ENCODE measurements at regions not wholly inside any gene's neighbourhood (a gene's known extent, or its start where the extent isn't known, plus 50 kb on each side); places are given as distances from the start of the nearest gene placed in this dataset.

GRCh38 chr6:48840896-48841295 lies 622.2 kb downstream of the MMUT start:
- Mint-ChIP-seq H3K27ac (no peak overlapping the region), H3K9me3 (peaks cover 25% of the 10 kb centered on the region)

GRCh38 chr6:48839206-48839605 lies 623.8 kb downstream of the MMUT start:
- Mint-ChIP-seq H3K36me3 (ENCODE audit: low read depth) (no peaks in the 10 kb centered on the region), H3K27ac (no peak overlapping the region), H3K27me3 (no peaks in the 10 kb centered on the region), H3K4me3 (no peak overlapping the region), H3K4me1 (ENCODE audit: low read depth) (no peaks in the 10 kb centered on the region), H3K9me3 (peaks cover 23% of the 10 kb centered on the region)
- no peak for DNase-seq

More at GRCh38 chr6:48840896-48841295, 622.2 kb downstream of the MMUT start:
- no peak overlapping the region for H3K4me3 Mint-ChIP-seq
- no peaks in the 10 kb centered on the region for H3K4me1 Mint-ChIP-seq (ENCODE audit: low read depth)
- H3K27me3 Mint-ChIP-seq: no peaks in the 10 kb centered on the region
- H3K36me3 Mint-ChIP-seq (ENCODE audit: low read depth): no peaks in the 10 kb centered on the region
- DNase-seq: no peak

GRCh38 chr6:48837744-48838143 lies 625.3 kb downstream of the MMUT start:
- Mint-ChIP-seq H3K27ac (no peak overlapping the region), H3K4me3 (no peak overlapping the region), H3K9me3 (peaks cover 19% of the 10 kb centered on the region), H3K36me3 (ENCODE audit: low read depth) (no peaks in the 10 kb centered on the region), H3K4me1 (ENCODE audit: low read depth) (no peaks in the 10 kb centered on the region), H3K27me3 (no peaks in the 10 kb centered on the region)
- no peak for DNase-seq

GRCh38 chr6:48835421-48835958 lies 627.6 kb downstream of the MMUT start:
- Mint-ChIP-seq H3K27me3 (no peaks in the 10 kb centered on the region), H3K4me3 (no peak overlapping the region), H3K27ac (no peak overlapping the region), H3K9me3 (no peaks in the 10 kb centered on the region), H3K36me3 (ENCODE audit: low read depth) (no peaks in the 10 kb centered on the region), H3K4me1 (ENCODE audit: low read depth) (no peaks in the 10 kb centered on the region)
- DNase-seq: no peak

GRCh38 chr6:48834706-48835105 lies 628.3 kb downstream of the MMUT start:
- Mint-ChIP-seq H3K4me1 (ENCODE audit: low read depth) (no peaks in the 10 kb centered on the region), H3K27me3 (no peaks in the 10 kb centered on the region), H3K9me3 (no peaks in the 10 kb centered on the region), H3K27ac (no peak overlapping the region), H3K4me3 (no peak overlapping the region), H3K36me3 (ENCODE audit: low read depth) (no peaks in the 10 kb centered on the region)
- no peak for DNase-seq

- Mint-ChIP-seq H3K27ac (no peak overlapping the region), H3K4me1 (ENCODE audit: low read depth) (no peaks in the 10 kb centered on the region), H3K9me3 (no peaks in the 10 kb centered on the region), H3K27me3 (no peaks in the 10 kb centered on the region), H3K36me3 (ENCODE audit: low read depth) (no peaks in the 10 kb centered on the region), H3K4me3 (no peak overlapping the region)
- no peak for DNase-seq
Measured at GRCh38 chr6:48833916-48834315, 629.1 kb downstream of the MMUT start.

- Mint-ChIP-seq H3K36me3 (ENCODE audit: low read depth) (no peaks in the 10 kb centered on the region), H3K4me3 (no peak overlapping the region), H3K27me3 (no peaks in the 10 kb centered on the region), H3K9me3 (peaks cover 2% of the 10 kb centered on the region), H3K4me1 (ENCODE audit: low read depth) (no peaks in the 10 kb centered on the region), H3K27ac (no peak overlapping the region)
- no peak for DNase-seq
Measured at GRCh38 chr6:48826901-48827701, 636.0 kb downstream of the MMUT start.

- peaks cover 2% of the 10 kb centered on the region for H3K9me3 Mint-ChIP-seq
- no peaks in the 10 kb centered on the region for H3K4me1 Mint-ChIP-seq (ENCODE audit: low read depth)
- no peaks in the 10 kb centered on the region for H3K27me3 Mint-ChIP-seq
Measured at GRCh38 chr6:48826152-48826515, 636.9 kb downstream of the MMUT start.

GRCh38 chr6:48825501-48826151 lies 637.4 kb downstream of the MMUT start:
- peaks cover 2% of the 10 kb centered on the region for H3K9me3 Mint-ChIP-seq
- no peak for DNase-seq
- H3K36me3 Mint-ChIP-seq (ENCODE audit: low read depth): no peaks in the 10 kb centered on the region
- H3K27ac Mint-ChIP-seq: no peak overlapping the region
- H3K27me3 Mint-ChIP-seq: no peaks in the 10 kb centered on the region
- H3K4me1 Mint-ChIP-seq (ENCODE audit: low read depth): no peaks in the 10 kb centered on the region
- H3K4me3 Mint-ChIP-seq: no peak overlapping the region

More at GRCh38 chr6:48826152-48826515, 636.9 kb downstream of the MMUT start:
- no peak overlapping the region for H3K27ac Mint-ChIP-seq
- H3K4me3 Mint-ChIP-seq: no peak overlapping the region
- no peak for DNase-seq
- H3K36me3 Mint-ChIP-seq (ENCODE audit: low read depth): no peaks in the 10 kb centered on the region

- DNase-seq: no peak
- Mint-ChIP-seq H3K4me3 (no peak overlapping the region), H3K36me3 (ENCODE audit: low read depth) (no peaks in the 10 kb centered on the region), H3K4me1 (ENCODE audit: low read depth) (no peaks in the 10 kb centered on the region), H3K27me3 (no peaks in the 10 kb centered on the region), H3K9me3 (peaks cover 4% of the 10 kb centered on the region), H3K27ac (no peak overlapping the region)
Measured at GRCh38 chr6:48818052-48818412, 645.0 kb downstream of the MMUT start.

GRCh38 chr6:48817333-48818051 lies 645.6 kb downstream of the MMUT start:
- H3K4me3 Mint-ChIP-seq: no peak overlapping the region
- H3K9me3 Mint-ChIP-seq: peaks cover 4% of the 10 kb centered on the region
- H3K36me3 Mint-ChIP-seq (ENCODE audit: low read depth): no peaks in the 10 kb centered on the region
- no peaks in the 10 kb centered on the region for H3K4me1 Mint-ChIP-seq (ENCODE audit: low read depth)
- no peak for DNase-seq
- no peak overlapping the region for H3K27ac Mint-ChIP-seq
- no peaks in the 10 kb centered on the region for H3K27me3 Mint-ChIP-seq

GRCh38 chr6:48814957-48815356 lies 648.1 kb downstream of the MMUT start:
- Mint-ChIP-seq H3K4me3 (no peak overlapping the region), H3K4me1 (ENCODE audit: low read depth) (no peaks in the 10 kb centered on the region), H3K27me3 (no peaks in the 10 kb centered on the region), H3K36me3 (ENCODE audit: low read depth) (no peaks in the 10 kb centered on the region), H3K27ac (no peak overlapping the region), H3K9me3 (peaks cover 4% of the 10 kb centered on the region)
- no peak for DNase-seq

DNA sequence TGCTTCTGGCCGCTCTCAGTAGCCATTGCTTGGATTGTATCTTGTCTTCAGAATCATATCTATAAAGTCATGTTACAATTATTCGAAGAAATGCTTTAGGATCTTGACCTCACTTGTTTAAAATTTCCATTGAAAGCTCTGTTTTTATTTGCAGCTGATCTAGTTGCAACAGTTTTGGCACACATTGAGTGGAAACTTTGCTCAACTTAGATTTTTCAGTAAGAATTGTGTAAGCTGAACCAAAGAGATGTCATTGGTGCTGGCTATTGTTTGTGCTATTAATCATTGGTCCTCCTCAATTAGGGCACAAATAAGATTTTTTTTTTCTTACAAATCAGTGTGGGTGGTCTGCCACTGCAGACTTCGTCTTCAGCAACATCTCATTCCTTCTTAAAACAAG lies 649.2 kb downstream of the MMUT start:
- Mint-ChIP-seq H3K4me1 (ENCODE audit: low read depth) (no peaks in the 10 kb centered on the region), H3K27me3 (no peaks in the 10 kb centered on the region), H3K9me3 (no peaks in the 10 kb centered on the region)

GRCh38 chr6:48809700-48810099 lies 653.4 kb downstream of the MMUT start:
- no peaks in the 10 kb centered on the region for H3K4me1 Mint-ChIP-seq (ENCODE audit: low read depth)
- H3K36me3 Mint-ChIP-seq (ENCODE audit: low read depth): no peaks in the 10 kb centered on the region

More for the DNA sequence above, 649.2 kb downstream of the MMUT start:
- H3K27ac Mint-ChIP-seq: no peak overlapping the region
- no peaks in the 10 kb centered on the region for H3K36me3 Mint-ChIP-seq (ENCODE audit: low read depth)
- DNase-seq: no peak
- no peak overlapping the region for H3K4me3 Mint-ChIP-seq

DNA sequence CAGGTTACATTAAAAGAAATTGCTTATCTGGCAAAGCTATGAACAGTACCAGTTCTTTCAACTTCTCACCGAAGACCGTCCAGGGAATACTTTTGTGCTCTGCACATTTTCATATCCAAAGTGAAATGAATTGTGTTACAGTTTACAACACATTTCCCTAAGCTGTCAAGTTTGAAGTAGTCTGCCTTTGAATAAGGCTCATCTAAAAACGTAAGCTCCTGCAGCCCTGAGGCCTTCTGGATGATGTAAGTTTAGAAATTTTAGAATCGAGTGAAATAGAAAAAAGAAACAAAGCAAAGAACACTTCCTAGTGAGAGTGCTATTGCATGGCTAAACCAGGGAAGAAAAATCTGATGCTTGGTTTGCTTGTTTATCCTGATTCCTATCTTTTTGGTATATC lies 653.8 kb downstream of the MMUT start:
- Mint-ChIP-seq H3K27me3 (no peaks in the 10 kb centered on the region), H3K4me3 (no peak overlapping the region), H3K36me3 (ENCODE audit: low read depth) (no peaks in the 10 kb centered on the region), H3K9me3 (no peaks in the 10 kb centered on the region), H3K4me1 (ENCODE audit: low read depth) (no peaks in the 10 kb centered on the region), H3K27ac (no peak overlapping the region)
- no peak for DNase-seq

More at GRCh38 chr6:48809700-48810099, 653.4 kb downstream of the MMUT start:
- DNase-seq: no peak
- no peak overlapping the region for H3K4me3 Mint-ChIP-seq
- no peaks in the 10 kb centered on the region for H3K27me3 Mint-ChIP-seq
- H3K9me3 Mint-ChIP-seq: no peaks in the 10 kb centered on the region
- no peak overlapping the region for H3K27ac Mint-ChIP-seq

Data from activated T-cell treated with anti-CD3 and anti-CD28 coated beads, Interleukin-2, amount 50 U/mL, for 24 hours (primary cell).